SU-DHL-6 (cell line): ENCODE measurements at regions not wholly inside any gene's neighbourhood (a gene's known extent, or its start where the extent isn't known, plus 50 kb on each side); places are given as distances from the start of the nearest gene placed in this dataset.

Source experiments
- H2AFZ ChIP-seq: fragments of 200-600 bp; sonication (generic); 2 replicates; pipeline ENCODE4 v1.6.1; 2014; ENCODE audit warnings: low read depth, mild to moderate bottlenecking, moderate library complexity, mixed read lengths, antibody characterized with exemption, low read length; ENCODE audit not compliant: severe bottlenecking
- H3F3A ChIP-seq: fragments of 200-600 bp; shearing (Covaris generic); 2 replicates; pipeline ENCODE4 v1.6.0; 2016; ENCODE audit warnings: antibody characterized with exemption, mild to moderate bottlenecking; ENCODE audit not compliant: insufficient read depth
- H3K27ac ChIP-seq: fragments of 200-600 bp; sonication (generic); 2 replicates; pipeline ENCODE4 v1.5.1; 2016; ENCODE audit warnings: low read depth, mild to moderate bottlenecking, low read length, moderate library complexity, mixed read lengths
- H3K27me3 ChIP-seq: fragments of 200-600 bp; sonication (generic), shearing (Covaris generic); 2 replicates; pipeline ENCODE4 v1.6.0; 2014; ENCODE audit warnings: mild to moderate bottlenecking, low read length
- H3K36me3 ChIP-seq: fragments of 200-600 bp; sonication (generic); 2 replicates; pipeline ENCODE4 v1.6.1; 2014; ENCODE audit warnings: mild to moderate bottlenecking, low read length, mixed read lengths
- H3K4me2 ChIP-seq: fragments of 300-600, 200-600 bp; shearing (Covaris generic), sonication (generic); 2 replicates; pipeline ENCODE4 v1.6.0; 2014; ENCODE audit warnings: low read length, low read depth, mild to moderate bottlenecking; ENCODE audit not compliant: poor library complexity, severe bottlenecking
- H3K4me3 ChIP-seq: fragments of 200-600 bp; sonication (generic); 2 replicates; pipeline ENCODE4 v1.5.1; 2014; ENCODE audit warnings: antibody characterized with exemption, low read length, mild to moderate bottlenecking, mixed read lengths; ENCODE audit not compliant: insufficient read depth, poor library complexity, severe bottlenecking
- H3K79me2 ChIP-seq: fragments of 200-600 bp; sonication (generic); 2 replicates; pipeline ENCODE4 v1.6.1; 2014; ENCODE audit warnings: mild to moderate bottlenecking, low read length, moderate library complexity; ENCODE audit not compliant: insufficient read depth
- H3K9ac ChIP-seq: fragments of 200-600 bp; sonication (generic); 2 replicates; pipeline ENCODE4 v1.7.0; 2014; ENCODE audit warnings: mild to moderate bottlenecking, low read length
- H3K9me2 ChIP-seq: fragments of 200-600 bp; sonication (generic); replicated peaks from 2 replicates; pipeline ENCODE4 v1.6.1; 2014; ENCODE audit warnings: low read length; ENCODE audit not compliant: insufficient read depth
- H3K9me3 ChIP-seq: fragments of 200-600 bp; sonication (generic); 2 replicates; pipeline ENCODE4 v1.6.1; 2014; ENCODE audit warnings: low read length, mixed read lengths; ENCODE audit not compliant: insufficient read depth
- H4K20me1 ChIP-seq: fragments of 200-600 bp; sonication (generic); 2 replicates; pipeline ENCODE4 v1.6.1; 2014; ENCODE audit warnings: low read depth, mild to moderate bottlenecking, antibody characterized with exemption, low read length, moderate library complexity, mixed read lengths
- CTCF ChIP-seq: fragments of 200-600 bp; sonication (generic); IDR thresholded peaks from one replicate; pipeline ENCODE4 v1.5.1; 2017; ENCODE audit warnings: antibody characterized with exemption, mild to moderate bottlenecking, low read length, moderate library complexity; ENCODE audit not compliant: insufficient read depth, poor library complexity, severe bottlenecking
- EZH2phosphoT487 ChIP-seq: fragments of 200-600 bp; sonication (generic), shearing (Covaris generic); conservative IDR thresholded peaks from 2 replicates; pipeline ENCODE4 v1.6.1; 2018; ENCODE audit warnings: mild to moderate bottlenecking, antibody characterized with exemption, low read length, moderate library complexity, mixed read lengths

DNA sequence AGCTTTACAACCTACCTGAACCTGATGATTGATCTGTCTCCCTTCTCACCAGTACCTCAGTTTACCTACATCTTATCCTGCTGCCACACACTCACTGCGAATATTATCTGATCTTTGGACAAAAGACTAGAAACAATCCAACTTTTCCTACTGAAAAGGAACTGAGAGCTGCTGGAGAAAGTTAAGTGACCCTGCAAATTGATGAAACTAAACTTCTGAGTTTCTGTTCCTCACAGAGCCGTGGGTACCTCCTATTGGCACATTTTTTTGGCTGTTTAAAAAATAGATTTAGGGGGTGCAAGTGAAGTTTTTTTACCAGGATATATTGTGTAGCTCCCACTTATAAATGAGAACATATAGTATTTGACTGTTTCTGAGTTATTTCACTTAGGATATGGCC is 66.0 kb upstream of the STARD3NL start:
- TF ChIP-seq CTCF: no peak
- no peak for TF ChIP-seq EZH2phosphoT487
- Histone ChIP-seq H3F3A (no peaks in the 10 kb centered on the region), H2AFZ (no peak overlapping the region), H4K20me1 (no peaks in the 10 kb centered on the region), H3K27me3 (no peaks in the 10 kb centered on the region), H3K4me2 (no peak overlapping the region), H3K9ac (no peak overlapping the region), H3K9me3 (no peaks in the 10 kb centered on the region), H3K79me2 (no peaks in the 10 kb centered on the region), H3K27ac (no peak overlapping the region), H3K36me3 (no peaks in the 10 kb centered on the region), H3K9me2 (no peaks in the 10 kb centered on the region), H3K4me3 (no peak overlapping the region)

- Histone ChIP-seq H3K27me3 (no peaks in the 10 kb centered on the region), H4K20me1 (no peaks in the 10 kb centered on the region), H3K79me2 (no peaks in the 10 kb centered on the region), H3K27ac (no peak overlapping the region), H3K36me3 (no peaks in the 10 kb centered on the region), H3F3A (no peaks in the 10 kb centered on the region), H3K9me3 (no peaks in the 10 kb centered on the region), H3K9ac (no peak overlapping the region), H2AFZ (no peak overlapping the region), H3K4me3 (no peak overlapping the region), H3K4me2 (no peak overlapping the region), H3K9me2 (no peaks in the 10 kb centered on the region)
- TF ChIP-seq CTCF: no peak
- no peak for TF ChIP-seq EZH2phosphoT487
These were observed 58.0 kb upstream of the STARD3NL start for GRCh38 chr7:38120076-38120475.

- no peaks in the 10 kb centered on the region for H3K36me3 ChIP-seq
- H3K79me2 ChIP-seq: no peaks in the 10 kb centered on the region
- no peaks in the 10 kb centered on the region for H4K20me1 ChIP-seq
- no peaks in the 10 kb centered on the region for H3K27me3 ChIP-seq
- H2AFZ ChIP-seq: no peak overlapping the region
- H3K4me3 ChIP-seq: no peak overlapping the region
- no peak overlapping the region for H3K4me2 ChIP-seq
- H3K27ac ChIP-seq: no peak overlapping the region
- H3F3A ChIP-seq: no peaks in the 10 kb centered on the region
- no peak overlapping the region for H3K9ac ChIP-seq
- H3K9me2 ChIP-seq: no peaks in the 10 kb centered on the region
- TF ChIP-seq CTCF: no peak
- no peak for TF ChIP-seq EZH2phosphoT487
- H3K9me3 ChIP-seq: no peaks in the 10 kb centered on the region
These were observed 55.5 kb upstream of the STARD3NL start for GRCh38 chr7:38122501-38122900.

DNA sequence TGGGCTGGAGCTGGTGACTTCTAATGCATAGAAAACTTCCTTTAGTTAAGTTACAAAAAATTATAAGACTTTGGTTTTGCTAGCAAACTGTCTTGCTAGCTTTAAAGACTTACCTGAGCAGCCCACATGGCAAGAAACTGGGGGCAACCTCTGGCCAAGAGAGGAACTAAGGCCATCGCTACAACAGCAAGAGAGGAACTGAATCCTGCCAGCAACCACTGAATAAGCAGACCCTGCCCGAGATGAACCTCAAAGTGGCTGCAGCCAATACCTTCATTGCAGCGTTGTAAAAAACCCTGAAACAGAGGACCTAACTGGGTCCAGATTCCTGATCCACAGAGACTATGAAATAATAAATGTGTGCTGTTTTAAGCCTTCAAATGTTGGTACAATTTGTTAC is 54.6 kb upstream of the STARD3NL start:
- no peaks in the 10 kb centered on the region for H3K9me2 ChIP-seq
- no peak overlapping the region for H3K4me3 ChIP-seq
- no peak overlapping the region for H3K9ac ChIP-seq
- H3K27ac ChIP-seq: no peak overlapping the region
- no peaks in the 10 kb centered on the region for H3K9me3 ChIP-seq
- no peaks in the 10 kb centered on the region for H3F3A ChIP-seq
- H4K20me1 ChIP-seq: no peaks in the 10 kb centered on the region
- TF ChIP-seq CTCF (no peak), EZH2phosphoT487 (no peak)
- H3K36me3 ChIP-seq: no peaks in the 10 kb centered on the region
- no peak overlapping the region for H2AFZ ChIP-seq
- H3K27me3 ChIP-seq: no peaks in the 10 kb centered on the region
- H3K4me2 ChIP-seq: no peak overlapping the region
- H3K79me2 ChIP-seq: no peaks in the 10 kb centered on the region
